HL-60 (cell line): ENCODE measurements at regions not wholly inside any gene's neighbourhood (a gene's known extent, or its start where the extent isn't known, plus 50 kb on each side); places are given as distances from the start of the nearest gene placed in this dataset.

Experiments used
- DNase-seq, 2 experiments: peaks; one replicate each; pipeline ENCODE4 v3.0.0-alpha.2; 2010 to 2020; ENCODE audit warnings: low read depth in 1 of 2, low spot score in 1 of 2
- H3K27ac ChIP-seq: fragments of 250-450 bp; sonication (Bioruptor Pico); replicated peaks from 2 replicates; pipeline ENCODE4 v1.5.1; 2020; ENCODE audit warnings: mild to moderate bottlenecking, moderate library complexity
- H3K27me3 ChIP-seq: fragments of 250-450 bp; sonication (Bioruptor Pico); 2 replicates; pipeline ENCODE4 v1.5.1; 2021; ENCODE audit warnings: mild to moderate bottlenecking, moderate library complexity; ENCODE audit not compliant: insufficient read depth, poor library complexity, severe bottlenecking
- H3K4me3 ChIP-seq: replicated peaks from 2 replicates; pipeline ENCODE4 v1.5.1; 2011; ENCODE audit warnings: mild to moderate bottlenecking, control low read depth, low read length; ENCODE audit not compliant: insufficient read depth
- GABPA ChIP-seq: IDR thresholded peaks from 2 replicates; pipeline ENCODE4 v1.6.1; 2012; ENCODE audit warnings: low read depth
- POLR2AphosphoS5 ChIP-seq: IDR thresholded peaks from 2 replicates; pipeline ENCODE4 v1.6.1; 2012; ENCODE audit warnings: low read depth
- REST ChIP-seq: IDR thresholded peaks from 2 replicates; pipeline ENCODE4 v1.6.1; 2012; ENCODE audit warnings: low read depth; ENCODE audit not compliant: insufficient replicate concordance
- SPI1 ChIP-seq: IDR thresholded peaks from 2 replicates; pipeline ENCODE4 v1.6.1; 2012; ENCODE audit warnings: low read depth, mild to moderate bottlenecking, borderline replicate concordance
- TF ChIP-seq, protein P1 (sequence below): IDR thresholded peaks from one replicate; pipeline ENCODE4 v1.5.1; 2011; ENCODE audit warnings: low read length, control low read depth, inconsistent platforms; ENCODE audit not compliant: insufficient read depth

DNA sequence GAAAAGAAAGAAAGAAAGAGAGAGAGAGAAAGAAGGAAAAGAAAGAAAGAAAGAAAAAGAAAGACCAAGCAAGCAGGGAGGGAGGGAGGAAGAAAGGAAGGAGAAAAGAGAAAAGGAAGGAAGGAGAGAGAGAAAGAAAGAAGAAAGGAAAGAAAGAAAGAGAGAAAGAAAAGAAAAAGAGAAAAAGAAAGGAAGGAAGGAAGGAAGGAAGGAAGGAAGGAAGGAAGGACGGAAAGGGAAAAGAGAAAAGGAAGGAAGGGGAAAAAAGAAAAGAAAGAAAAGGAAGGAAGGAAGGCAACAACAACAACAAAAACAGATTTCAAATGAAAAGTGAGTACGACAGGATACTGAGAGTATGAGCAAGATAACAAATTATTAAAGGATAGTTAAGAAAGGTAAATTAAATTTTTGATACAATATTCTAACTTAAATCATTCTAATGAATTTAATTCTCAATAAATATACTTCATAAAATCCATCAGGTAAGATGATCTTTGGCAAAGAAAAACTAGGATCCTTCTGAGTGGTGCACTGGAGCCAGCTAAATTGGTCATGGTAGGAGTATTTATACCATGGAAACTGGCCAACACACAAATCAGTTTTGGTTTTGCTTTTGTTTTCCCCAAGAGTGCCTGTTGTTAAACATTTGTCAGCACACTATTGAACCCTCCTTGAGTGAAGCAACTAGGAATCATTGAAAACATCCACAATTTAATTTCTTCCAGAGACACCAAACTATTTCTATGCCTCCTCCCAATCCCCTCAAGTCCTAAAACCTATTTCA lies 56.1 kb upstream of the DYRK2 start:
- TF ChIP-seq, protein P1, sequence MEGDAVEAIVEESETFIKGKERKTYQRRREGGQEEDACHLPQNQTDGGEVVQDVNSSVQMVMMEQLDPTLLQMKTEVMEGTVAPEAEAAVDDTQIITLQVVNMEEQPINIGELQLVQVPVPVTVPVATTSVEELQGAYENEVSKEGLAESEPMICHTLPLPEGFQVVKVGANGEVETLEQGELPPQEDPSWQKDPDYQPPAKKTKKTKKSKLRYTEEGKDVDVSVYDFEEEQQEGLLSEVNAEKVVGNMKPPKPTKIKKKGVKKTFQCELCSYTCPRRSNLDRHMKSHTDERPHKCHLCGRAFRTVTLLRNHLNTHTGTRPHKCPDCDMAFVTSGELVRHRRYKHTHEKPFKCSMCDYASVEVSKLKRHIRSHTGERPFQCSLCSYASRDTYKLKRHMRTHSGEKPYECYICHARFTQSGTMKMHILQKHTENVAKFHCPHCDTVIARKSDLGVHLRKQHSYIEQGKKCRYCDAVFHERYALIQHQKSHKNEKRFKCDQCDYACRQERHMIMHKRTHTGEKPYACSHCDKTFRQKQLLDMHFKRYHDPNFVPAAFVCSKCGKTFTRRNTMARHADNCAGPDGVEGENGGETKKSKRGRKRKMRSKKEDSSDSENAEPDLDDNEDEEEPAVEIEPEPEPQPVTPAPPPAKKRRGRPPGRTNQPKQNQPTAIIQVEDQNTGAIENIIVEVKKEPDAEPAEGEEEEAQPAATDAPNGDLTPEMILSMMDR = no peak
- TF ChIP-seq GABPA (no peak), REST (no peak), POLR2AphosphoS5 (no peak), SPI1 (no peak)
- no peak overlapping the region for H3K27ac ChIP-seq
- H3K4me3 ChIP-seq = no peak overlapping the region
- DNase-seq = no peak
- no peaks in the 10 kb centered on the region for H3K27me3 ChIP-seq

DNA sequence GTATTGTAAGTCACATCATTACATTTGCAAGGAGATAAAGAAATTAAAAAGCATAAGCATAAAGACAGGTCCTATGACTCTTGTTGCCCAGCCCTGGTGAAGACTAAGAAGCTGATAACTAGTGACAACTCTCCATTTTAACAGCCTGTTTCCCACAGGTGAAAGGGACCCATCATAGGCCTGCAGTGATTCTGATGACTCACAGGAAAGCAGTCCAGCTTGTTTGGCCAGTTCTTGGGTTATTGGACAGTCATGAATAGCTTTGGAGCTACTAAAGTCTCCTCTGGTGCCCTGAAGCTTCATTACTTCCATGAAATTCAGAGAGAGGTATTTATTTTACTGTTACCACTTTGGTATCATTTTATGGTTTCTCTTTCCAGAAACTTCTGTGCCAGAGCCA lies 55.5 kb upstream of the DYRK2 start:
- TF ChIP-seq REST (no peak), SPI1 (no peak), GABPA (no peak), POLR2AphosphoS5 (no peak)
- TF ChIP-seq, protein P1 = no peak
- Histone ChIP-seq H3K4me3 (no peak overlapping the region), H3K27ac (no peak overlapping the region), H3K27me3 (no peaks in the 10 kb centered on the region)
- DNase-seq = no peak

GRCh38 chr12:67593461-67594330 lies 54.8 kb upstream of the DYRK2 start:
- TF ChIP-seq GABPA = no peak
- no peak for TF ChIP-seq POLR2AphosphoS5
- Histone ChIP-seq H3K4me3 (no peak overlapping the region), H3K27me3 (no peaks in the 10 kb centered on the region), H3K27ac (no peak overlapping the region)
- DNase-seq = no peak

- H3K27ac ChIP-seq = no peak overlapping the region
- no peaks in the 10 kb centered on the region for H3K27me3 ChIP-seq
- TF ChIP-seq, protein P1 = no peak
- TF ChIP-seq POLR2AphosphoS5 (no peak), REST (no peak), SPI1 (no peak), GABPA (no peak)
- H3K4me3 ChIP-seq = no peak overlapping the region
- DNase-seq = no peak
Observed at GRCh38 chr12:67594888-67595287, 53.7 kb upstream of the DYRK2 start.
